Suprapubic skin (tissue), 4 donors: ENCODE measurements at regions not wholly inside any gene's neighbourhood (a gene's known extent, or its start where the extent isn't known, plus 50 kb on each side); places are given as distances from the start of the nearest gene placed in this dataset.

Experiments used
- CTCF ChIP-seq, 2 donors: fragments of 200-600 bp in 1 of 2; fragments of 450-650 bp in 1 of 2; sonication (generic) in 1 of 2; IDR thresholded peaks; one replicate each; pipeline ENCODE4 v1.5.1; 2016 to 2019; ENCODE audit warnings: antibody characterized with exemption in 2 of 2, mild to moderate bottlenecking in 1 of 2, moderate library complexity in 1 of 2
- EP300 ChIP-seq: sonication (generic); formaldehyde crosslinking; IDR thresholded peaks from one replicate; pipeline ENCODE4 v1.6.1; 2017; ENCODE audit warnings: antibody characterized with exemption
- POLR2A ChIP-seq, 2 donors: fragments of 450-650 bp; IDR thresholded peaks; one replicate each; pipeline ENCODE4 v1.6.1; 2017; ENCODE audit warnings: antibody characterized with exemption in 2 of 2, mild to moderate bottlenecking in 2 of 2, moderate library complexity in 2 of 2
- POLR2AphosphoS5 ChIP-seq, 3 donors: sonication (generic); formaldehyde crosslinking; IDR thresholded peaks; one replicate each; pipeline ENCODE4 v1.6.1; 2017; ENCODE audit warnings: antibody characterized with exemption in 3 of 3

- no peak for TF ChIP-seq CTCF (IDR thresholded peaks at IDR 0.05)
- no peak for TF ChIP-seq POLR2A (IDR thresholded peaks at IDR 0.05)
- TF ChIP-seq POLR2AphosphoS5 (IDR thresholded peaks at IDR 0.05): no peak
- TF ChIP-seq EP300: no peak
Observed at GRCh38 chr5:17907094-17907493, 272.8 kb downstream of the TAF11L14 start.
